Activated B cell treated with CpG ODN at 0.5 μM for 24 hours (primary cell): ENCODE measurements at regions not wholly inside any gene's neighbourhood (a gene's known extent, or its start where the extent isn't known, plus 50 kb on each side); places are given as distances from the start of the nearest gene placed in this dataset.

Experiments used
- ATAC-seq: fragments of 200-7000 bp; cut with Tn5 transposase; one replicate; pipeline ENCODE4 v1.10.0; 2021; ENCODE audit warnings: low read depth, mild to moderate bottlenecking, moderate library complexity
- CTCF ChIA-PET: fragments of 350-600 bp; sonication (Branson Sonifier 250); formaldehyde crosslinking; loops from one replicate; lab custom pipeline; 2021; ENCODE audit warnings: antibody characterized with exemption; lab: Charles Lee
- POLR2A ChIA-PET: fragments of 350-600 bp; sonication (Branson Sonifier 250); formaldehyde crosslinking; loops from one replicate; lab custom pipeline; 2021; ENCODE audit warnings: antibody characterized with exemption; lab: Charles Lee
- DNase-seq: peaks from one replicate; pipeline ENCODE4 v3.0.0; 2022
- H3K27ac Mint-ChIP-seq: one replicate; pipeline ENCODE4 v1.8.0; 2020; ENCODE audit warnings: mixed read lengths
- H3K27me3 Mint-ChIP-seq: one replicate; pipeline ENCODE4 v1.8.0; 2021; ENCODE audit warnings: mixed read lengths
- H3K36me3 Mint-ChIP-seq: one replicate; pipeline ENCODE4 v1.8.0; 2021; ENCODE audit warnings: low read depth, mixed read lengths
- H3K4me1 Mint-ChIP-seq: one replicate; pipeline ENCODE4 v1.8.0; 2021; ENCODE audit warnings: mixed read lengths
- H3K4me3 Mint-ChIP-seq: one replicate; pipeline ENCODE4 v1.8.0; 2020; ENCODE audit warnings: mild to moderate bottlenecking, mixed read lengths
- H3K9me3 Mint-ChIP-seq: one replicate; pipeline ENCODE4 v1.8.0; 2020; ENCODE audit warnings: mixed read lengths
- CTCF ChIP-seq: fragments of 200-600 bp; IDR thresholded peaks from one replicate; pipeline ENCODE4 v1.8.0; 2022; ENCODE audit warnings: antibody characterized with exemption, mild to moderate bottlenecking
- intact Hi-C: fragments of 100-400 bp; cut with micrococcal nuclease; formaldehyde crosslinking; loops from one replicate; pipeline ENCODE4 v1.15.1; 2024

DNA sequence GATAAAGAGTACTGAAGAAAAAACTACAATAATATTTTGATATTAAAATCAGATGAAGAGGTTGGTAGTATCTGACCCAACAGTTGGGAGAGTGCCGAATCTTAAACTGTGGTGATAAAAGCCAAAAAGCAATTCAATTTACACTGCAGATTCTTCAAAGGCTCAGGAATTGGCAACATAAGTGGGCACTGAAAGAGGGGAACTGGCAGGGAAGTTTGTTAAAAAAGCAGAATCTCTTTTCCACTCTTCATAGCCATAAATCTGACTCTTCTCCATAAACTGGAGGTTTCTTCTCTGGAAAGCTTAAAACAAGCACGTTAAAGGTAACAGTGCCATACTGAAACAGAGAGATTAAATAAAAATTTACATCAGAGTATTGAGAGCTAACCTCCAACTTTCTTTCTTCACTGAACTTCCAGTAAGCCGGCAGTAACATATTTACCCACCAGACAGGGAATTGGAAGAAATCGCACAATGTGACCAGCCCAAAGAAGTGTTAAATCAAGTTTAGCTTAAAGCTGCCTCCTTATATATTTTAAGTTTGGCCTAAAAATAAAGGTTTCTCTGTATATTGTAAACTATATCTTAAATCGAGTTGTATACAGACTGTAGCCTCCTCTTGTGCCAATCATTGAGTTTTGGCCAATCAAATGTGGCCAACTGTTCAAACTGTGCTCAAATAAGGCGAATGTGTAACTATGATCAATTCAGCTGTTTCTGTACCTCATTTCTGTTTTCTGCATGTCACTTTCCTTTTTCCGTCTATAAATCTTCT lies 358.3 kb downstream of the NXPE2 start:
- H3K36me3 Mint-ChIP-seq, result no peaks in the 10 kb centered on the region
- ChIA-PET CTCF (no interaction called here), POLR2A (no interaction called here)
- DNase-seq, result no peak
- intact Hi-C loops, result no loop called here
- no peaks in the 10 kb centered on the region for H3K9me3 Mint-ChIP-seq
- no peak for TF ChIP-seq CTCF
- no peaks in the 10 kb centered on the region for H3K27me3 Mint-ChIP-seq
- H3K4me3 Mint-ChIP-seq, result no peak overlapping the region
- no peak for ATAC-seq
- no peaks in the 10 kb centered on the region for H3K4me1 Mint-ChIP-seq
- no peak overlapping the region for H3K27ac Mint-ChIP-seq

DNA sequence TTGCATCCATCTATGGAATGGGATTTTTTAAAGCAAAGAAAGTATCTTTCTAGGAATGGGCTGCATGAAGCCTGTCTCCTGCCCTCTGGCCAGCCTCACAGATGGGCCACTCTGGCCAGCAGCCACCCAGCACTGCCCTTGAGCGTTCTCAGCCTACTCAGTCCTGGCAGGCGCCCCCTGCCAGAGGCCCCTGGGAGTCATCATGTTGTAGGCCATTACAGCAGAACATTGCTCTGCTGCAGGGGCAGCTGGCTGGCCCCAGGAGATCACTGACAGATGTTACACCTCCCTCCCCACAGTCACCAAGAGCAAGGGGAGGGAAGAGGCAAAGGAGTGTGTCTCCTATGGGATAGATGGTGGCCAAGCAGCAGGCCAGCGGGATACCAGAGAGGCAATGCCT lies 363.7 kb downstream of the NXPE2 start:
- intact Hi-C loops, result no loop called here
- Mint-ChIP-seq H3K4me3 (no peak overlapping the region), H3K27ac (no peak overlapping the region), H3K4me1 (no peaks in the 10 kb centered on the region), H3K9me3 (no peaks in the 10 kb centered on the region), H3K36me3 (no peaks in the 10 kb centered on the region), H3K27me3 (no peaks in the 10 kb centered on the region)
- ATAC-seq (no peak), DNase-seq (no peak)
- no peak for TF ChIP-seq CTCF
- POLR2A ChIA-PET, result no interaction called here
- CTCF ChIA-PET, result no interaction called here

- TF ChIP-seq CTCF, result no peak
- no peaks in the 10 kb centered on the region for H3K36me3 Mint-ChIP-seq
Measured at GRCh38 chr11:115047631-115048030, 369.3 kb downstream of the NXPE2 start.

GRCh38 chr11:115049796-115050195 lies 371.5 kb downstream of the NXPE2 start:
- no peak for TF ChIP-seq CTCF
- Mint-ChIP-seq H3K36me3 (no peaks in the 10 kb centered on the region), H3K9me3 (no peaks in the 10 kb centered on the region), H3K27ac (no peak overlapping the region), H3K27me3 (no peaks in the 10 kb centered on the region), H3K4me3 (no peak overlapping the region), H3K4me1 (no peaks in the 10 kb centered on the region)
- POLR2A ChIA-PET, result no interaction called here
- ATAC-seq, result no peak
- intact Hi-C loops, result no loop called here
- CTCF ChIA-PET, result no interaction called here
- DNase-seq, result no peak

More at GRCh38 chr11:115047631-115048030, 369.3 kb downstream of the NXPE2 start:
- Mint-ChIP-seq H3K27me3 (no peaks in the 10 kb centered on the region), H3K9me3 (no peaks in the 10 kb centered on the region), H3K4me3 (no peak overlapping the region), H3K27ac (no peak overlapping the region), H3K4me1 (no peaks in the 10 kb centered on the region)
- DNase-seq (no peak), ATAC-seq (no peak)
- ChIA-PET CTCF (no interaction called here), POLR2A (no interaction called here)
- intact Hi-C loops, result no loop called here

DNA sequence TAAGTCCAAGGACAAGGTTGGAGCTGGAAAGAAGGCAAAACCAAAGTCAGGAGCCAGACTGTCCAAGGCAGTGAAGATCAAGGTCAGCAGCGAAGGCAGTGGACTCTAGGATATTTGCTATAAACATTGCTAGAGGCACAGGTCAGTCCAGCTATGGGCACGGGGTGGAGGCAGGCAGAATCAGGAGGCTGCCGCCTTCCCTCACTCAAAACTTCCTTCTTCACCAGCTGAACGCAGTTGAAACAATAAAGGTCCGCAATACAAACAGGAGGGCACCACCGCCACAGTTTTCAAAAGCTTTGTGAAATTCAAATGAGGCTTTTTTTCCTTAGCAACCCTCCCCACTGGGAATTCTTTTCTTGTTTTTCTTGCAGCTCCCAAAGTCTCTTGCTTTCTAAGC lies 372.4 kb downstream of the NXPE2 start:
- Mint-ChIP-seq H3K27me3 (no peaks in the 10 kb centered on the region), H3K27ac (no peak overlapping the region), H3K9me3 (peaks cover under 1% of the 10 kb centered on the region), H3K4me3 (no peak overlapping the region), H3K36me3 (no peaks in the 10 kb centered on the region), H3K4me1 (no peaks in the 10 kb centered on the region)
- TF ChIP-seq CTCF, result no peak
- no peak for DNase-seq
- CTCF ChIA-PET, result no interaction called here
- no peak for ATAC-seq
- POLR2A ChIA-PET, result no interaction called here
- intact Hi-C loops, result no loop called here
